Upper lobe of left lung (tissue), 4 donors: ENCODE measurements at regions not wholly inside any gene's neighbourhood (a gene's known extent, or its start where the extent isn't known, plus 50 kb on each side); places are given as distances from the start of the nearest gene placed in this dataset.

Source experiments
- EP300 ChIP-seq, 4 donors: sonication (generic); formaldehyde crosslinking; IDR thresholded peaks; one replicate each; pipeline ENCODE4 v1.5.1; 2017; ENCODE audit warnings: antibody characterized with exemption in 4 of 4, control low read depth in 2 of 4
- POLR2A ChIP-seq, 4 donors: fragments of 450-650 bp; IDR thresholded peaks; one replicate each; pipeline ENCODE4 v1.5.1; 2016 to 2017; ENCODE audit warnings: antibody characterized with exemption in 4 of 4, mild to moderate bottlenecking in 2 of 4
- TF ChIP-seq, protein P1 (sequence below), 6 experiments: fragments of 450-650 bp in 4 of 6; fragments of 200-600 bp in 2 of 6; sonication (generic) in 2 of 6; IDR thresholded peaks; one replicate each; pipeline ENCODE4 v1.5.1; 2016 to 2019; ENCODE audit warnings: antibody characterized with exemption in 6 of 6

DNA sequence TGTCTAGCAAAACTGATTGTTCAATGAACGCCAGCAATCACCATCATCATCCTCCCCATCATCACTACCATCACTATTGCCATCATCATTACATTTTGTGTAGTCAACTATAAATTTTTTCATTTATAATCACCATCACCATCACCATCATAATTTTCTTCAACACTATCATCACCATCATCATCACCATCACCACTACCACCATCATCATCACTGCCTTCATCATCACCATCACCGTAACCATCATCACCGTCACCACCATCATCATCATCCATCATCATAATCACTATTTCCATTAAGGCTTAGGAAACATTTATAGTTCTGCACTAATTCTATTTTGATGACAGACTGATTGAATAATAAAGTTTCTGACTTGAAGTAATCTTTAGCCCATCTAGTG is 434.8 kb upstream of the TMEM132C start:
- TF ChIP-seq, protein P1, sequence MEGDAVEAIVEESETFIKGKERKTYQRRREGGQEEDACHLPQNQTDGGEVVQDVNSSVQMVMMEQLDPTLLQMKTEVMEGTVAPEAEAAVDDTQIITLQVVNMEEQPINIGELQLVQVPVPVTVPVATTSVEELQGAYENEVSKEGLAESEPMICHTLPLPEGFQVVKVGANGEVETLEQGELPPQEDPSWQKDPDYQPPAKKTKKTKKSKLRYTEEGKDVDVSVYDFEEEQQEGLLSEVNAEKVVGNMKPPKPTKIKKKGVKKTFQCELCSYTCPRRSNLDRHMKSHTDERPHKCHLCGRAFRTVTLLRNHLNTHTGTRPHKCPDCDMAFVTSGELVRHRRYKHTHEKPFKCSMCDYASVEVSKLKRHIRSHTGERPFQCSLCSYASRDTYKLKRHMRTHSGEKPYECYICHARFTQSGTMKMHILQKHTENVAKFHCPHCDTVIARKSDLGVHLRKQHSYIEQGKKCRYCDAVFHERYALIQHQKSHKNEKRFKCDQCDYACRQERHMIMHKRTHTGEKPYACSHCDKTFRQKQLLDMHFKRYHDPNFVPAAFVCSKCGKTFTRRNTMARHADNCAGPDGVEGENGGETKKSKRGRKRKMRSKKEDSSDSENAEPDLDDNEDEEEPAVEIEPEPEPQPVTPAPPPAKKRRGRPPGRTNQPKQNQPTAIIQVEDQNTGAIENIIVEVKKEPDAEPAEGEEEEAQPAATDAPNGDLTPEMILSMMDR (IDR thresholded peaks at IDR 0.05), result no peak
- TF ChIP-seq POLR2A (IDR thresholded peaks at IDR 0.05) (no peak), EP300 (IDR thresholded peaks at IDR 0.05) (no peak)
